Astrocyte of the cerebellum (primary cell): ENCODE measurements at regions not wholly inside any gene's neighbourhood (a gene's known extent, or its start where the extent isn't known, plus 50 kb on each side); places are given as distances from the start of the nearest gene placed in this dataset.

Experiments used
- DNase-seq: peaks from one replicate; pipeline ENCODE4 v3.0.0-alpha.2; 2011; ENCODE audit warnings: low read depth
- H3K4me3 ChIP-seq: 2 replicates; pipeline ENCODE4 v1.5.1; 2011; ENCODE audit warnings: mild to moderate bottlenecking, low read depth, low read length, moderate library complexity
- in situ Hi-C: cut with HindIII; loops from 2 replicates; pipeline ENCODE4 v1.10.0; 2017; ENCODE audit warnings: low sequenced_read_pairs
- TF ChIP-seq, protein P1 (sequence below): IDR thresholded peaks from 2 replicates; pipeline ENCODE4 v1.5.1; 2012; ENCODE audit warnings: low read length, low read depth, moderate library complexity, mild to moderate bottlenecking; ENCODE audit errors: missing control alignments

DNA sequence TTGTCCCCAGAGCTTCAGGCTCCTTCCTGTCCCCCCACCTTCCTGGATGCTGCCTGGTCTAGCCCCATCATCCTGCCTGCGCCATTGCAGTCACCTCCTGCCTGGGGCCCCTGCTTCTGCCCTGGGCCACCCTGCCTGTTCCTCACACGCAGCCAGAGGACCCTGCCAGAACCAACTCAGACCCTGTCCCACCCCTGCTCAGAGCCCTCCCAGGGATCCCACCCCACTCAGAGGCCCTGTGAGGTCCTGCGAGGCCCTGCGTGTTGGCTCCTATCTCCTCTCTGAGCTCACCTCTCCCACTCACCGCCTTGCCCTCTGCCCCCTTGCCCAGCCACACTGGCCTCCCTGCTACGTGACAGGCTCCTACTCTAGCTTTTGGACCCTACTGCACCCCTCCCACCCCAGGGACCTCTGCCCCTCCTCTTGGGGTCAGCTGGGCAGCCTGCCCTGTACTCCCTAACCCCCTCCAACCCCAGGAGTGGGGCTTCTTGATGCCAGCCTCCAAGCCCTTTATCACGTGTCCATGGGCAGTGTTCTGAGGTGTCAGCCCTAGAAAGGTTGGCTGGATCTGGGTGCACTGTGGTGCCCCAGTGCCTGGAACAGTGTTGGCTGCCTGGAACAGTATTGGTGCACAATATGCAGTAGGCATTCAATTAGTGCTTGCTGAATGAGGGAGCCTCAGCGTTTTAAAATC is 68.3 kb downstream of the CEBPB start:
- in situ Hi-C loops: no loop called here
- no peak overlapping the region for H3K4me3 ChIP-seq
- TF ChIP-seq, protein P1, sequence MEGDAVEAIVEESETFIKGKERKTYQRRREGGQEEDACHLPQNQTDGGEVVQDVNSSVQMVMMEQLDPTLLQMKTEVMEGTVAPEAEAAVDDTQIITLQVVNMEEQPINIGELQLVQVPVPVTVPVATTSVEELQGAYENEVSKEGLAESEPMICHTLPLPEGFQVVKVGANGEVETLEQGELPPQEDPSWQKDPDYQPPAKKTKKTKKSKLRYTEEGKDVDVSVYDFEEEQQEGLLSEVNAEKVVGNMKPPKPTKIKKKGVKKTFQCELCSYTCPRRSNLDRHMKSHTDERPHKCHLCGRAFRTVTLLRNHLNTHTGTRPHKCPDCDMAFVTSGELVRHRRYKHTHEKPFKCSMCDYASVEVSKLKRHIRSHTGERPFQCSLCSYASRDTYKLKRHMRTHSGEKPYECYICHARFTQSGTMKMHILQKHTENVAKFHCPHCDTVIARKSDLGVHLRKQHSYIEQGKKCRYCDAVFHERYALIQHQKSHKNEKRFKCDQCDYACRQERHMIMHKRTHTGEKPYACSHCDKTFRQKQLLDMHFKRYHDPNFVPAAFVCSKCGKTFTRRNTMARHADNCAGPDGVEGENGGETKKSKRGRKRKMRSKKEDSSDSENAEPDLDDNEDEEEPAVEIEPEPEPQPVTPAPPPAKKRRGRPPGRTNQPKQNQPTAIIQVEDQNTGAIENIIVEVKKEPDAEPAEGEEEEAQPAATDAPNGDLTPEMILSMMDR: no peak
- DNase-seq: no peak

DNA sequence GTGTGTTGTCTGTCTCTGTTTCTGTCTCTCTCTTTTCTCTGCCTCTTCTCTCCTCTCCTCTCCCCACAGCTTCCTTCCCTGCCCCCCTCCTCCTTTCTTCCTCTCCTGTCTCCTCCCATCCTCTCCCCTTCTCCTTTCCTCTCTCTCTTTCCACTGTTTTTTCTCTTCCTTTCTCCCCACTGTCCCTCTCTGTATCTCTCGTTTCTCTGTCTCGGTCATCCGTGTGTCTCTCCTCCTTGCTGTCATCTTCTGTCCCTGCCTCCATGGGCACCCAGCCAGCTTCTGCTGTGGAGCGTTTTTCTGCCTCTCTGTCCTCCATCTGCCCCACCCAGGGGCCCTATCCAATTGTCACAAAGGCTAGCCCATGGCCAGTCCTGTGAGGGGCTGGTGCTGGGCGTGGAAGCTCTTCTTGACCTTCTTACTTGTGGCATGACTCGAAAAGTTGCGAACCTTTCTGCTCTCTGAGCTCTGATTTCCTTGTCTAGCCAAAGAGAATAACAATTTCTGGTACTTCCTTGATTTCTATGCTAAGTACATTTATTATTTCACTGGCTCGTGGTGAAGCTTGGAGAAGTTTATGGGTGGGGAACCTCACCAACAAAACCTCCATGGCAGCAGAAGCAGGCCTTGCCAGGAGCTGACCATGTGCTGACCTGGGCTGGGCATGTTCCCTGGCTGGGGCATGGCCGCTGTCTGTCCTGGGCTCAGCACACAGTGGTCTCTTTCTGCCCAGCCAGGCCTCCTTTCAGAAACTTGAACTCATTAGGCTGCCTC is 69.3 kb downstream of the CEBPB start:
- TF ChIP-seq, protein P1: no peak
- in situ Hi-C loops: loop anchor here (5.0 kb wide), 2 partner anchors 42 to 152 kb away; no protein-coding TSS in a partner anchor

DNA sequence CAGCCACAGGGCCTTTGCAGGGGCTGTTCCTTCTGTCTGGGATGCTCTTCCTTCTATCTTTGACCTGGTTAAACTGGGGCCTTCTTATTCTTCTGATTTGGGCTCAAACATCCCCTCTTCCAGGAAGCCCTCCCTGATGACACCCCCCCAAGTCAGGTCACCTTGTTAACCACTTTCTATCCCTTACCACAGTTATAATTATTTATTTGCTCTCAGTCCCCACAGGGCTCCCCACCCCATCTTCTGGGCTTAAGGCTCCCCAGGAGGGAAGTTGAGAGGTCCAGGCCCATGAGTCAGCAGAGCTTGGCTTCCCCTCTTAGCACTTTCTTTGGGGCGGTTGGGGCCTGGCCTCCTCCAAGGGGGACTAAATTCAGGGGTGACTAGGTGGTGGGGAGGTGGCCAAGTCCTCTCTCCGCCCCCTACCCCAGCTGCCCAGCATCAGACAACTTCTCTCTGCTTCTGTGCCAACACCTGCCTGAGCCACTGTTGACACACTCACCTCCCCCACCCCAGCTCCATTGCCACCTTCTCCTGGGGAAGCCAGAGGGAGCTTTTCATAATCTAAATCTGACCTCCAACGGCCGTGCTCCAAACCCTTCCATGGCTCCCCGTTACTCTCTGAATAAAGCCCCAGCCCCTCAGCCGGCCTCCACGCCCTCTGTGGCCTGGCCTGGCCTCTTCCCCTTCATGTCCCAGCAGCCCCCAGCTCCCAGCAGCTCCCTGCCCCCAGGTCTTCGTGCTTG is 70.0 kb downstream of the CEBPB start:
- DNase-seq: no peak
- in situ Hi-C loops: loop anchor here (5.0 kb wide), 2 partner anchors 42 to 152 kb away; no protein-coding TSS in a partner anchor
- TF ChIP-seq, protein P1: no peak
- no peak overlapping the region for H3K4me3 ChIP-seq

More for the DNA sequence above, 69.3 kb downstream of the CEBPB start:
- H3K4me3 ChIP-seq: no peak overlapping the region
- no peak for DNase-seq

DNA sequence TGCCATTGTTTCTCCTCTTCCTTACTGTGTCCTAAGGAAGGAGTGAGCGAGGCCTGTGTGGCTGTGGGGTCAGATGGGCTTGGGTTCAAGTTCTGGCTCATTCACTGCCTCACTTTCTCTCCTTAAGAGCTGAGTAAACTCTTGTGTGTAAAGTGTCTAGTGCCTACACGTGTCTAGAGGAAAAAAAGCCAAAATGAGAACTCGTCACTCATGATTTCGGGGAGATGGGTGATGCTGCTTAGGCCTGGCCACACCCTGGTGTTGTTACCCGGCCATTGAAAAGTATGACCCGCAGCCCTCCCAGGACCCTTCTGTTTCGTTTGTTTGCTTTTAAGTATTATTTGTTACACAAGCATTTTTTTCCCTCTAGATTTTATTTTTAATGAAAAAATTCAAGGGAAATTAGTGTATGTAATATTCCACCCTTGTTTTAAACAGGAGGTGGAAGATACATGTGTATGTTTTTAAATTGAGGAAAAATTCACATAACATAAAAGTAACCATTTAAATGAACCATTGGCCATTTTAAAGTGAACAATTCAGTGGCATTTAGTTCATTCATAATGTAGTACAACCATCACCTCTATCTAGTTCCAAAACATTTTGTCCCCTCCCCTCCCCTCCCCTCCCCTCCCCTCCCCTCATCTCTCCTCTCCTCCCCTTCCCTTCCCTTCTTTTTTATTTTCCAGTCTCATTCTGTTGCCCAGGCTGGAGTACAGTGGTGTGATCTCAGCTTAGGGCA is 71.0 kb downstream of the CEBPB start:
- no peak for DNase-seq
- TF ChIP-seq, protein P1: no peak
- in situ Hi-C loops: loop anchor here (5.0 kb wide), 2 partner anchors 41 to 151 kb away; no protein-coding TSS in a partner anchor
- no peak overlapping the region for H3K4me3 ChIP-seq

DNA sequence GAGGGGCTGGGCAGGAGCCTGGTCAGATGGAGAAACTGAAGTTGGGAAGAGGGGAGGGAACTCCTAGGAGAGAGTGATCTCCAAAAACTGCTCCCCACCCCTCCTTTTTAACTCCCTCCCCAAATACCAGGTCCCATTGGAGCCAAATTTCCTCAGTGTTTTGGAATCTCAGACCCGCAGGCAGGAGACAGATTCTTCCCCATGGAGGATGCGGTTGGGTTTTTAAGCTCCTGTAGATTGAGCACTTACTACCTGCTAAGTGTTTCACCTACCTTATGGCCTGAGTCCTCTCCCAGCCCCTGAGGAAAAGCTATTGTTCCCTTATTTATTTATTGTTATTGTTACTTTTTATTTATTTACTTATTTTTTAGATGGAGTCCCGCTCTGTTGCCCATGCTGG is 73.2 kb downstream of the CEBPB start:
- in situ Hi-C loops: loop anchor here (5.0 kb wide), 2 partner anchors 38 to 148 kb away; no protein-coding TSS in a partner anchor

More for the DNA sequence above, 73.2 kb downstream of the CEBPB start:
- no peak overlapping the region for H3K4me3 ChIP-seq
- DNase-seq: no peak
- TF ChIP-seq, protein P1: no peak
